ENCODE measurements at regions not wholly inside any gene's neighbourhood (a gene's known extent, or its start where the extent isn't known, plus 50 kb on each side); places are given as distances from the start of the nearest gene placed in this dataset.

GRCh38 chr2:2405780-2406179 lies 74.7 kb upstream of the MYT1L start:
- TF ChIP-seq FOSL1 (IDR thresholded peaks at IDR 0.05; ENCODE audit: low read depth) (no peak), CTCF (IDR thresholded peaks at IDR 0.05 in 2 of 3, conservative IDR thresholded peaks at IDR 0.05 in 1 of 3; ENCODE audit: borderline replicate concordance in 1 of 3, insufficient read depth in 1 of 3, low read depth in 2 of 3, low read length in 2 of 3) (no peak), POLR2AphosphoS5 (IDR thresholded peaks at IDR 0.05; ENCODE audit: low read depth, low read length) (no peak), ZBTB33 (IDR thresholded peaks at IDR 0.05; ENCODE audit: extremely low read depth, insufficient replicate concordance, low read length) (no peak), ZFX (IDR thresholded peaks at IDR 0.05) (no peak), ZNF274 (IDR thresholded peaks at IDR 0.05; ENCODE audit: low read depth, low read length) (no peak), SP1 (IDR thresholded peaks at IDR 0.05; ENCODE audit: low read depth) (no peak), REST (IDR thresholded peaks at IDR 0.05; ENCODE audit: low read depth) (no peak), RAD21 (IDR thresholded peaks at IDR 0.05; ENCODE audit: low read depth) (no peak), POLR2A (IDR thresholded peaks at IDR 0.05; ENCODE audit: borderline replicate concordance, extremely low read depth, insufficient read depth, insufficient read length) (no peak), EZH2 (IDR thresholded peaks at IDR 0.05) (no peak), SIN3A (IDR thresholded peaks at IDR 0.05; ENCODE audit: low read depth) (no peak)

Measured in HCT116 (cell line).